Left renal pelvis (tissue), 4 donors: ENCODE measurements at regions not wholly inside any gene's neighbourhood (a gene's known extent, or its start where the extent isn't known, plus 50 kb on each side); places are given as distances from the start of the nearest gene placed in this dataset.
"Not testable (repeated sequence)": the region's sequence is repeated elsewhere in the genome, so short reads cannot be mapped to it uniquely, and the experiment has no call there.

Experiments used
- DNase-seq, 4 donors: peaks; one replicate each; pipeline ENCODE4 v3.0.0-alpha.2; 2013; ENCODE audit warnings: low read depth in 4 of 4, low spot score in 3 of 4

DNA sequence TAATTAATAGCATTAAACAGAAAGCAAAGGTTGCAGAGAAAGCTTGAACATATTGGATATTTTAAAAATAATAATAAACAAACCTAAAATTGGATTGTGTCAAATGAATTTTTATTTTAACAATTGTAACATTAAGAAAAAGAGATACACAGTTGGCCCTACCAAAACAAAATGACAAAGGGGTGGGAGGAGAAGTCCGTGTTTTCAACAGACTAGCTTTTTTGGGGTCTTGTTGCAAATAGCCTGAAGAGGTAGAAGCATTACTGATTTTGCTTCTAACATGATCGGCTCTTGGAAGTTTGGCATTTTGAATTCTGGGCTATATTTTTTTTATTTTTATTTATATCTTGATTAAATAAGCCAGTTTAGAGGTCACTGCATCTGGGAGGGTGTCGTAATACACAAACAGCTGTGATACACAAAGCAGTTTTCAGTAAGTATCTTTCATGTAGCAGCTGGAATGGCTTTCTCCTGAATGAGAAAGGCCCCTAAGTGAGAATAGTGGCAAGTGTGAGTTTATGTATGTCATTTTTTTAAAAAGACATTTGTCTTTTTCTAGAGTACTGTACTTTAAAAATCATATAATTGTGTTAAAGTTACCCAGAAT lies 85.5 kb upstream of the ZNF217 start:
- DNase-seq = no peak

DNA sequence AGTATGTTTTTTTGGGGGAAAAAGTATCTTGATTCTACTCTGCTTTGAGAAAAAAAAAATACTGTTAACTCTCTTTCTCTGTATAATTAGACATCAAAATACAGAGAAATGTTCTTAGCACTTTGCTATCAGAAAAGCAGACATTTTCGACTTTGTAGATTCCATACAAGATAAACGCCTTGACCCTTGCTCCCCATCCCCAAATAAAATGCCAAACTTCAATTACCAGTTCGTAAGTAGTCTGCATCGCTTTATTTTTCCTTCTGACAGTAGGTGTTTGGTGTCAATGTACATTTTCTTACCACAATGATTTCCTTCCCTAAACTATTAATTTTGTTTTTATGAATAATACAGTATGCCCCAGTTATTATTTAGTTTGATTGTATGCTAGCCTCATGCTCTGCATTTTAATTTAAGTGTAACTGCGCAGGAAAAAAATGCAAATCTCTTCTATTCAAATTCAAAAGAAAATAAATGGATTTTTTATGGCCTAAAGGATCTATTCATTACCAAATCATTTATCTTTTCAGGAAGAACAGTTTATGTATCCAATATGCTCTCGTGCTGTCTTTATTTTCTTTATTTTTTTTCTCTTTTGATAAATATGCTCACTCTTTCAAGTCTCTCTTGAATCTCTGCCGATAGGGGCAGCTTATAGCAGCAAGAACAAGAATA lies 84.8 kb upstream of the ZNF217 start:
- DNase-seq = no peak

DNA sequence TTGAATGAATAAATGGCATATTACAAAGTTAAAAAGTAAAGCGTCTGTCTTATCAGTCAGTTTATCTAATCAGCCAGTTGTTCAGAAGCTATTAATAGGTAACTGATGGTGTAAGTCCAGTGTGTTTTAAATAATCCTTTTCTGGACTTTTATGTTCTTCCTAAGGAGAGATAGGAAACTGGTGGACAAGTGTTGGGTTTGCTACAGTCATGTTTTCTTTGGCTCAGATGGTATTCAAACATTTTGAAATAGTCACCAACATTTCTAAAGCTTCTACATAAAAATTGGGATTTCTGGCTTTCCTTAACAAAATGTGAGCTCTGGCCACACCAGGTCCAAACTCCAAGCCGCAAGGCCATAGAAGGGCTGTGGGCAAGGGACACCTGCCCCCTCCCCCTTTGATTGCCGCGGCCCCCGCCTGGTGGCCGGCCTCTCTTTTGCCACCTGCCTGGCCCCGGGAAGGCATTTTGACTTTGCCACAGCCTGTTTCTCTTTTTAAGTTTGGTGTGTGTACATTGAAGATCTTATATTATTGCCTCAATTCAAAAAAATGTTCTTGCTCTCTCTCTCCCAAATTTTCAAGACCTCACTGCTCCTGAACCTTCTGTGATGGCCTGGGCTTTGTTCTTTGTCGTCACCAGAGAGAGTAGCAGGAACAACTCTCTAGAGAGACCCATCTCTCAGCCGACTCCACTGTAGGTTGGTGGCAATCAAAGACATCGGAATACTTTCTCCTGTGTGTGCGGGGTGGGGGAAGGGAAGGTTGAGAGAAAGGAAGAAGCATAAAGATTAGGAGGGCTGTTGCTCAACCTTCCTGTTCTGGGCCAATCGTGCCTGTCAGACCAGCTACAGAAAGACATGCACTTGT lies 84.0 kb upstream of the ZNF217 start:
- DNase-seq = no peak

DNA sequence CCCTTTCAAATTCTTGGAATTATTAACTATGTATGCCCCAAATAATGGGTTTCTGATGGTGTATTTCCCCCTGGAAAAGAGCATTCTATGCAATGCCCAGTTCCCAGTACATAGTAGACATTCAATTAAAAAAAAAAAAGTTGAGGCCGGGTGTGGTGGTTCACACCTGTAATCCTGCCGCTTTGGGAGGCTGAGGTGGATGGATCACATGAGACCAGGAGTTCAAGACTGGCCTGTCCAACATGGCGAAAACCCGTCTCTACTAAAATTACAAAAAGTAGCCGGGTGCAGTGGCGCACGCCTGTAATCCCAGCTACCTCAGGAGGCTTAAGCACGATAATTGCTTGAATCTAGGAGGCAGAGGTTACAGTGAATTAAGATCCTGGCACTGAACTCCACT lies 83.3 kb upstream of the ZNF217 start:
- DNase-seq = no peak

DNA sequence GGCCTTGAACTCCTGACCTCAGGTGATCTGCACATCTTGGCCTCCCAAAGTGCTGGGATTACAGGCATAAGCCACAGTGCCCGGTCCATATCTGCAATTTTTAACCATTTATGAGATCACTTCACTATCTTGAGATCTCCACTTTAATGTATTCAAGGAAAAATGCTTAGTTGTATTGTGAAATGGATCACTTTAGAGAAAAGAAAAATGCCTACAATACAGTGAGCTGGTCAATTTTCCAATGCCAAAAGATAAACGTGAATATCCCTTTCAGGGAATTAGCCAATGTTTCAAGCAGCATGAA lies 82.8 kb upstream of the ZNF217 start:
- no peak for DNase-seq

DNA sequence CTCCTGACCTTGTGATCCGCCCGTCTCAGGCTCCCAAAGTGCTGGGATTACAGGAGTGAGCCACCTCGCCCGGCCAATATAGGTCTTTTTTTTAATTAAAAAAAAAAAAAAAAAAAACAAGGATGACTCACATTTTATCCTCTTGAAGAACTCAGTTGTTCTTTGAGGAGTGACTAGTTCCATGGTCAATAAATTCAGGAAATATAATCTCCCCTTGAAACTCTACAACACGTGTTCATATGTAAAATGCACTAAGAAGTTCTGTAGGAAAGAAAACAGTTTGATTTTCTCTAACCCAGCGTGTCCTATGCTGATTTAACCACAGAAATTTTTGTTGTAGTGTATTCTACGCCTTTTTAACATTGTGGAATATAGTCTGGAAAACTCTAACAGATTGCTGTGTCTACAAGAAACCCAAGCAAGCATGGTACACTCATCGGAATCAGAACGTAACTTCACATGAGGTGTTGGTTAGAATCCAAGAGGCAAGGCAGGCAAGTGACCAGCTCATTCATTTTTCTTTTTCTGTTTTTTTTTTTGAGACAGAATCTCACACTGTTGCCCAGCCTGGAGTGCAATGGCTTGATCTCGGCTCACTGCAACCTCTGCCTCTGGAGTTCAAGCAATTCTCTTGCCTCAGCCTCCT lies 79.0 kb upstream of the ZNF217 start:
- DNase-seq = no peak

DNA sequence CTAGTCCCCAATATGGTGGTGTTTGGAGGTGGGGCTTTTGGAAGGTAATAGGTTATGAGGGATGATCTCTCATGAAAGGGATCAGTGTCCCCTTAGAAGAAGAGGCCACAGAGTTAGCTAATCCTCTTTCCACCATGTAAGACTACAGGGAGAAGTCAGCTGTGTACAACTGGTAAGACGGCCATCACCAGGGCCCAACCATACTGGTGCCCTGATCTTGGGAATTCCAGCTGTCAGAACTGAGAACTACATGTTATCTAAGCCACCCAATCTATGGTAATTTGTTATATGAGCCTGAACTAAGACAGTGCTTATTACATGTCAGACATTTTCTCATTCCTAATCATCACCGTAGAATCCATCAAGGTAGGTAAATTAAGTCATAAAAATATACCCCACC lies 77.7 kb upstream of the ZNF217 start:
- no peak for DNase-seq

DNA sequence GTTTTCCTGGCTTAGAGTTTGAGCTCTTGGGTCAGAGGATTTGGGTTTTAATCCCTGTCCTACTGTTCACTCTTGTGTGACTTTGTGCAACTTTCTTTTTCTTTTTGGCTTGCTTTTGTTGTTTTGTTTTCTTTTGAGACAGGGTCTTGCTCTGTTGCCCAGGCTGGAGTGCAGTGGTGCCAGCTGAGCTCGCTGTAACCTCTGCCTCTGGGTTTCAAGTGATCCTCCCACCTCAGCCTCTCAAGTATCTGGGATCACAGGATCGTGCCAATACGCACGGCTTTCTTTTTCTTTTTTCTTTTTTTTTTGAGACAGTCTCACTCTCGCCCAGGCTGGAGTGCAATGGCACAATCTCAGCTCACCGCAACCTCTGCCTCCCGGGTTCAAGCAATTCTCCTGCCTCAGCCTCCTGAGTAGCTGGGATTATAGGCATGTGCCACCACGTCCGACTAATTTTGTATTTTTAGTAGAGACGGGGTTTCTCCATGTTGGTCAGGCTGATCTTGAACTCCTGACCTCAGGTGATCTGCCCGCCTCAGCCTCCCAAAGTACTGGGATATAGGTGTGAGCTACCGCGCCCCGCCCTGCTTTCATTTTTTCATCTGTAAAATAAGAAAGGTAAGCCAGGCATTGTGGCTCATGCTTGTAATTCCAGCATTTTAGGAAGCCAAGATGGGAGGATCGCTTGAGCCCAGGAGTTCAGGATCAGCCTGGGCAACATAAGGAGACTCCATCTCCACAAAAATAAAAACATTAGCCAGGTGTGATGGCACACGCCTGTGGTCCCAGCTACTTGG lies 76.1 kb upstream of the ZNF217 start:
- DNase-seq = not testable (repeated sequence)

DNA sequence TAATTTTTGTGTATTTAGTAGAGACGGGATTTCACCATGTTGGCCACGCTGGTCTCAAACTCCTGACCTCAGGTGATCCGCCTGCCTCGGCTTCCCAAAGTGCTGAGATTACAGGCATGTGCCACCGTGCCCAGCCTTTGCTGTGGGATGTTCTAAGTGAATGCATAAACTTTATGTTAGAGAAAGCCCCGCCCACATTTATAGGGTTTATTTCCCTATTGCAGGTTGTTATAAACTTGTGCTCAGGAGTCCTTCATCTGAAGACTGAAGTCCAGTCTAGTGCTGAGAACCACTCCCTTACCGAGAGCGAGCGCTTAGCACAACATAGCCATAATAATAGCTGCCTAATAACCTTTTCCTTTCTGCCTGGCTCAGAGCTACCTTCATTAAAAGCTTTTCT lies 75.4 kb upstream of the ZNF217 start:
- DNase-seq = no peak

DNA sequence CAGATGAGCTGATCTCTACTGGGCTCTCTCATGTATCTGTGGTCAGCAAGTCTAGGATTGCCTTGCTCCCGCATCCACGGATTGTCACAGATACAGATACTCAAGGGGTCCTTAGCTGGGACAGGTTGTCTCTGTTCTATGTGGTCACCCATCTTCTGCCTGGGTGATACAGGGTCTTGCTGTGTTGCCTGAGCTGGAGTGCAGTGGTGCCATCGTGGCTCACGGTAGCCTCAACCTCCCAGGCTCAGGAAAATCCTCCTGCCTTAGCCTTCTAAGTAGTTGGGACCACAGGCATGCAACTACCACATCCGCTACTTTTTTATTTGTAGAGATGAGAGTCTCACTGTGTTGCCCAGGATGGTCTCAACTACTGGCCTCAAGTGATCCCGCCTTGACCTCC lies 72.5 kb upstream of the ZNF217 start:
- no peak for DNase-seq

DNA sequence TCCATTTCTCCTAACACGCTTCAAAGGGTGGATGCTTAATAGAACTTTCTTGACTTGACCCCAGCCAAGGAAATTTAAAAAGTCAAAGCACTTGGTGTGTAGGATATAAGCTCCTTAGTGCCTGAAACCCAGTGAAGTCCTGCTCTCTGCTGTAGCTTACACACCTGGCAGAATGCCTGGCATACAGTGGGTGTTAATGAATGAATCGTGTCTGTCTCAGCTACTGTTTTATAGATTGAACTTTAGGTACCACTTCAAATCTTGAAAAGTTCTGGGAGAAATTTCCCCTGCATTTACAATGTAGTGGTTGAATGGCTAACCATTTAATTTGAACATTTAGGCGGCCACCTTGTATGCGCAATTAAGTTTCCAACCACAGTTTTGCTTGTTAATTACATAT lies 70.5 kb upstream of the ZNF217 start:
- DNase-seq = no peak

DNA sequence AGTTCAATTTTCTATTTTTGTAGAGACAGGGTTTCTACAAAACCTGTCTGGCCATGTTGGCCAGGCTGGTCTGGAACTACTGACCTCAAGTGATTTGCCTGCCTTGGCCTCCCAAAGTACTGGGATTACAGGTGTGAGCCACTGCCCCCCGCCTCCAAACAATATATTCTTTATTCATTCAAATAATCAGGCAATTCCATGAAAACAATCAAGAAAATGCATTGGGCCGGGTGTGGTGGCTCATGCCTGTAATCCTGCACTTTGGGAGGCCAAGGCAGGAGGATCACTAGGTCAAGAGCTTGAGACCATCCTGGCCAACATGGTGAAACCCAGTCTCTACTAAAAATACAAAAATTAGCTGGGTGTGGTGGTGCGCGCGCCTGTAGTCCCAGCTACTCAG lies 69.9 kb upstream of the ZNF217 start:
- not testable (repeated sequence) for DNase-seq

DNA sequence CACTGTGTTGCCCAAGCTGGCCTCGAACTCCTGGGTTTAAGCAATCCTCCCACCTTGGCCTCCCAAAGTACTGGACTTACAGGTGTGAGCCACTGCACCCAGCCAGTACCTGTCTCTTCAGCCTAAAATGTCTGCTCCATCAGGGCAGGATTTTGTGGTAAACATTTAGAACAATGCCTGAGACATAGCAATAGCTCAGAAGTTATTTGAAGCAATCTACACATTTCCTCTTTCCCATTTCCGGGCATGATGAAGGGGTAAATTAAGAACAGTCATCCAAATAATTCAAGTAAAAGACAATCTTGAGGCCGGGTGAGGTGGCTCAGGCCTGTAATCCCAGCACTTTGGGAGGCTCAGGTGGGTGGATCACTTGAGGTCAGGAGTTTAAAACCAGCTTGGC lies 69.0 kb upstream of the ZNF217 start:
- no peak for DNase-seq

DNA sequence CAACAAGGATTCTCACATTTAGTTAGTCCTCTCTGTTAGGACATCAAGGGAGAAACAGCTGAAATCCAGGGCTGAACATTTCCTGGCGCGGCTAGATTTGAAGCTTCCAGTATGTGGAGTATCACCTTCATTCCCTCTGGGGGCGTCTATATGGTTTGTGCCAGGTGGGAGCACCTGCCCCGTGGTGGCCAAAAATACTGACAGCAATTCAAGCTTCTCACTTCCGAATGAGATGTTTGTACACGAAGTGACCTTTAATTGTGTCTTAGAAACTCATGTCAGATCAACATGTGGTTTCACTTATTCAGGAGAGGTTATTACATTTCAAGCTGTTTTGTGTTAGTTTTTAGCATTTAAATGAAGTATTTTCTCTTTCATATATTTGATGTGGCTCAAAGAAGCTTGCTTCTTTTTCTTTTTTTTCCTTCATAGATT lies 67.3 kb upstream of the ZNF217 start:
- DNase-seq = no peak

DNA sequence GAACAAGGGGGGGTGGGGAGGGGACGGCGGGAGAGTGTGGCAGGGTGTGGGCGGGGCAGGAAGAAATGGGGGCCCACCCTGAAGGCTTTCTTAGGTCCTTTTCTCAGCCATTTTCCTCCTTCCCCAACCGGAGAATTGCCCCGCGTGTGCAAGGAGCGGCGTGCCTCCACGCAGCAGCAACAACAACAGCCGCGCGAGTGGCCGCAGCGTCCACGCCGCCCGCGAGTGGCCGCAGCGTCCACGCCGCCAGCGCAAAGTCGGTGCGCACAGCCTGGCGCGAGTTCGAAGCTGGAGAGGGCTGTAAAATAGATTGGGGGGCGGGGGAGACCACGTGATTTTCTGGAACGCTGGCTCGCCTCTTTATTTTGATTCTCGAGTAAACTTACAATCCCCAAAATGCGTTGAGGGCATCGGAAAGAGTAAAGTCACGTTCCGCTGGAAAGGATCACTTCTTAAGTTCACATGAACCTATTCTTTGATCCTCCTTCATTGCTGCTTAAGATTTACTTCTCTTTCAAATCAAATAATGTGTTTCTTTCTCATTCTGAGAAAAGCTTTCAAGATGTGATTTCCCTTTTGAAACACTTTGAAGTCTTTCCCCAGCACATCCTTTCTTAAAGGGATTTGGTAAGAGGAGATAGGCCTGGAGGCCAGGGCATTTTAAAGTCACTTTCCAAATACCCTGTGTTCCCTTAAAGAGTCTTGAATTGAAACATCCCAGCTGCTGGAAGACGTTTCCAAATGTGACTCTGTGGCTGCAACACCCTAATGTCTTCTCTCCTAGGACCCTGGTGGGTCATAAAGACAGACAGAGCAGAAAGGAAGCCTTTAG lies 66.7 kb upstream of the ZNF217 start:
- DNase-seq = no peak

DNA sequence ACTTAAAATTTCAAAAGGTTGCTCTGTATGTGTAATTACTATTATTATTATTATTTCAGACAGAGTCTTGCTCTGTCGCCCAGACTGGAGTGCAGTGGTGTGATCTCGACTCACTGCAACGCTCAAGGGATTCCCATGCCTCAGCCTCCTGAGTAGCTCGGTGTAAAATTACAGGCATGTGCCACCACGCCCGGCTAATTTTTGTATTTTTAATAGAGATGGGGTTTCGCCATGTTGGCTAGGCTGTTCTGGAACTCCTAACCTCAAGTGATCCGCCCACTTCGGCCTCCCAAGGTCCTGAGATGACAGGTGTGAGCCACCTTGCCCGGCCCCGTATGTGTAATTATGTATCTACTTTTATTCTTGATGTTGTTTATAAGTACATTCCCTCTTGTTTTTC lies 65.3 kb upstream of the ZNF217 start:
- no peak for DNase-seq

DNA sequence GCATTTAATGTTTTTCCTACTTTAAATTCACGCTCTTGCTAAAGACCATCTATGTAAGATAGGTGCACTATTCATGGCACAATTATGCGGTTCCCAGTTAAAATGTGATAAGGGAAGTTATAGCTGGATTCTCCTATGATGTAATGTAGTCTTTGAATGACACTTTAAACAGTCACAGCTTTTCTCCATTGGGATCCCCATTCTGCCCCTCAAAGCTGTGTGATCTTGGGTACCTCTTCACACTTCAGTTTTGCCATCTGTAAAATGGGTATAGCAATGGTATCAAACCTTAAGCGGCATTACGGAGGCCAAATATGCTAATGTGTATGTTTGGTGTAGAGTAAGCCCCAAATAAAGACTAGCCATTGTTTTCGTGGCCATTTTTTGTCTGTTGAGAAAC lies 64.7 kb upstream of the ZNF217 start:
- DNase-seq = no peak

DNA sequence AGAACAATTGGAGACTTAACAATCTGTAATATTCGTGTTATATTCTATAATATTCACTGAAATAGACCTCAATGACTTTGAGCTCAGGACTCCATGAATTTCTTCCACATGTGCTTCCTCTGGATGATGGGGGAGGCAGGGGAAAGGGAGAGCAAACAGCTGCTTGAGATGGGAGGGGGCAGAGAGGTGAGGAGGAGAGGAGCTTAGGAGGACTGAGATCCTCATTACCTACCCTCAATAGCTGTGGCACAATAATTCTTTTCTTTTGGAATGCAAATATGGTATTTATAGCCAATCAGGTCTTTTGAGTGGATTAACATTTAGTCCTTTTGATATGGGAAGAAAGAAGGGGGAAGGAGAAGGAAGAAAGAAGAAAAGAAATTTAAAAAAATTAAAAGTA lies 64.1 kb upstream of the ZNF217 start:
- no peak for DNase-seq

DNA sequence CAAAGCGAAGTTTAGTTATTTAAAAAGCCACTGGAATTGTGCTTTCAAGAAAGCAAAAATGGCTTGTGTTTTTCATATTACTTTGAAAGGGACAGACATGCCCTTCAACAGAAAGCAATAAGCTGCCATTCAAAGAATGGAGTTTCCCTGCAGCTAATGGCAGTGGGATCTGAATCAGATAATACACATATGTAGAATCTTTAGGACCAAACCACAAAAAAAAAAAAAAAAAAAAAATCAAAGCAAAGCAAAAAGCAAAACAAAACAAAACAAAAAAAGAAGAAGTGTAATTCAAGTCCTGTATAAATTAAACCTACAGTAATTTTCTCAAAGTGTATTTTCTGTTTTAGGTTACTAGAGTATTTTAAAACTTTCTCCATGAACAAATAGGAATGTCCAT lies 63.6 kb upstream of the ZNF217 start:
- DNase-seq = no peak
